GM18519 (cell line): ENCODE measurements at regions not wholly inside any gene's neighbourhood (a gene's known extent, or its start where the extent isn't known, plus 50 kb on each side); places are given as distances from the start of the nearest gene placed in this dataset.

Source experiments
- ATAC-seq: cut with Tn5 transposase; IDR thresholded peaks from one replicate; pipeline ENCODE4 v1.9.1; 2021; ENCODE audit warnings: mild to moderate bottlenecking, moderate library complexity; ENCODE audit not compliant: unreplicated experiment, low FRiP score

- ATAC-seq = no peak
These were observed 126.7 kb downstream of the QPCT start for GRCh38 chr2:37471104-37471503.

- no peak for ATAC-seq
These were observed 127.6 kb downstream of the QPCT start for GRCh38 chr2:37471994-37472393.

GRCh38 chr2:37472959-37473358 is 128.5 kb downstream of the QPCT start:
- no peak for ATAC-seq

- no peak for ATAC-seq
These were observed 132.0 kb downstream of the QPCT start for GRCh38 chr2:37476411-37476810.

- ATAC-seq = no peak
These were observed 133.5 kb downstream of the QPCT start for GRCh38 chr2:37477921-37478320.

GRCh38 chr2:37481244-37481643 is 136.8 kb downstream of the QPCT start:
- no peak for ATAC-seq

- ATAC-seq = no peak
These were observed 144.6 kb downstream of the QPCT start for GRCh38 chr2:37489041-37489456.

- no peak for ATAC-seq
These were observed 145.1 kb downstream of the QPCT start for GRCh38 chr2:37489536-37489935.

GRCh38 chr2:37493425-37493824 is 149.0 kb downstream of the QPCT start:
- no peak for ATAC-seq

- no peak for ATAC-seq
These were observed 154.7 kb downstream of the QPCT start for GRCh38 chr2:37499113-37499512.

- ATAC-seq = no peak
These were observed 155.6 kb downstream of the QPCT start for GRCh38 chr2:37500031-37500430.

- ATAC-seq = no peak
These were observed 156.7 kb downstream of the QPCT start for GRCh38 chr2:37501113-37501512.

- no peak for ATAC-seq
These were observed 162.1 kb downstream of the QPCT start for GRCh38 chr2:37506407-37507050.

- ATAC-seq = no peak
These were observed 162.6 kb downstream of the QPCT start for GRCh38 chr2:37507051-37507410.

- ATAC-seq = no peak
These were observed 163.3 kb downstream of the QPCT start for GRCh38 chr2:37507703-37508102.

GRCh38 chr2:37512971-37513370 is 158.5 kb downstream of the CDC42EP3 start:
- no peak for ATAC-seq

GRCh38 chr2:37523814-37524362 is 147.6 kb downstream of the CDC42EP3 start:
- ATAC-seq = no peak

GRCh38 chr2:37526323-37526722 is 145.1 kb downstream of the CDC42EP3 start:
- no peak for ATAC-seq

- no peak for ATAC-seq
These were observed 144.6 kb downstream of the CDC42EP3 start for GRCh38 chr2:37526856-37527255.

- ATAC-seq = no peak
These were observed 144.1 kb downstream of the CDC42EP3 start for GRCh38 chr2:37527361-37527760.

- ATAC-seq = no peak
These were observed 141.5 kb downstream of the CDC42EP3 start for GRCh38 chr2:37529830-37530415.

GRCh38 chr2:37532503-37532902 is 138.9 kb downstream of the CDC42EP3 start:
- ATAC-seq = no peak
